Lung microvascular endothelial cell (primary cell): ENCODE measurements at regions not wholly inside any gene's neighbourhood (a gene's known extent, or its start where the extent isn't known, plus 50 kb on each side); places are given as distances from the start of the nearest gene placed in this dataset.

Experiments used
- DNase-seq, 2 donors: peaks; one replicate each; pipeline versions ENCODE4 v3.0.0 to v3.0.0-alpha.2; 2010; ENCODE audit warnings: low read depth in 2 of 2

DNA sequence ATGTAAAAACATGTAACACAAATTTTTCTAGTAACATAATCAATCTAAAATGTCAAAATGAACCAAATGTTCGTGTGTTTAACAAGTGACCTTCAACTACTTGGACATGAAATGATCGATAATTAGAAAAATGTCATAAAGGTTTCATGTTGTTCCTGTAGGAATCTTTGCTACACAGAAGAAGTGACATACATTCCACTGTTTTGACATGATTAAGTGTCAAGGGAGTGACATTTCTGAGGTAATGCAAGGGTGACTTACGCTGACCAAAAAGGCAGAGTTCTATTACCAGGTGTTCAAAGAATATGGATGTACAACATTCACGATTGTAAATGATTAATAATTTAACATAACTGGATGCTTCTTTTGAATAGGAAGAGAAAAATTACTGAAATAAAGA lies 131.1 kb upstream of the ROBO1 start:
- no peak for DNase-seq

DNA sequence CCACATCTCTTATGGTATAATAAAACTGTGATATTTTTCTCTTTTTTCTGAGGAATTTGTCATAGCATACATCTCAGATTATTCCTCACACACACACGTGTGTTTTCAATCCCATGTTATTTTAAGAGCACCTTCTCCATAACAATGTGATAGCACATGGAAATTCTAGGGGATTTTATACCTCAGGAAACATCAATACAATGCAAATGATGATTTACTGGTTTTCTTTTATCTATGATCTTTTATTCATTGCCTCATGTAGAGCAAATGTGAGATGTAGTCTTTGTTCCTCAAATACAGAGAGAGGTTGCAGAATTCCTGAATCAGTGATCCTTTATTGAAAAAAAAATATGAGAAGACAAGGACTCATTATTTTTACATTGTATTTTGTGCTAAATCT lies 128.3 kb upstream of the ROBO1 start:
- DNase-seq = peak in 1 of 2 donors; percentile 53

- DNase-seq = no peak
Measured at GRCh38 chr3:79887213-79887612, 119.4 kb upstream of the ROBO1 start.

GRCh38 chr3:79886204-79886603 lies 118.4 kb upstream of the ROBO1 start:
- no peak for DNase-seq

- DNase-seq = peak in 1 of 2 donors; percentile 13
Measured at GRCh38 chr3:79885407-79885806, 117.6 kb upstream of the ROBO1 start.

- peak in 1 of 2 donors; percentile 44 for DNase-seq
Measured at GRCh38 chr3:79884354-79884753, 116.6 kb upstream of the ROBO1 start.

DNA sequence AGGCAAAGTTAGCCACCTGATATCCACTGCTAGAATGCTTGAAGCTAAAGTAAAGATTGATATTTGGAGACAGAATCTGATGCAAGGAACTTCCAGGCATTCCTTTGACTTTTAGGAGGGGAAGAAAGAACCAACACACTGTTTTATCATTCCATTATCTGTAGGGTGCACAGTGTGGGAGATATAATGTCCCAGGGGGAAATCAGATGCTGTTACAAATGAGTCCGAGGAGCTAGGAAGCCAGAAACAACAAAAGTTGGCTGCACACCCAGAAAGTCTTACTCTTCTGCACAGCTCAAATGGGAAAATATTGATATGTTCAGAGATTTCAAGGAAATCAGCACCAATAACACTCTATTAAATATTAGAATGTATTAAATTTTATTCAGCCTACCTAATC lies 113.6 kb upstream of the ROBO1 start:
- DNase-seq = no peak

- peak in 1 of 2 donors; percentile 28 for DNase-seq
Measured at GRCh38 chr3:79878708-79879107, 110.9 kb upstream of the ROBO1 start.

- DNase-seq = no peak
Measured at GRCh38 chr3:79874646-79875045, 106.8 kb upstream of the ROBO1 start.

GRCh38 chr3:79872483-79872882 lies 104.7 kb upstream of the ROBO1 start:
- peak in 1 of 2 donors; percentile 95 for DNase-seq

GRCh38 chr3:79871656-79872055 lies 103.9 kb upstream of the ROBO1 start:
- peak in 1 of 2 donors; percentile 78 for DNase-seq

DNA sequence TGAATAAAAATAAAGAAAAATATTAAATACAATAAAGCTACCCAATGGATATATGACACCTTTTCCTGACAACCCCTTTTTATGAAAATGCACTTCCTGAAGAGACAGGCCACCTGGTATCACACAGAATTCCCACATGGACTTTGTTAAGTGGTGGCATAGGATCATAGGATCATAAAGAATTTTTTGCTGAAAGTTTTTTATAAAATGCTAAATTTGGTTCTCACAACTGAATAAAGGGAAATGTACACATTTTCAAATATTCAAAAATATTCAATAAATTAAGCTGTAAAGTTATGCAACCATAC lies 102.5 kb upstream of the ROBO1 start:
- peak in 1 of 2 donors; percentile 79 for DNase-seq

- no peak for DNase-seq
Measured at GRCh38 chr3:79869461-79870312, 101.9 kb upstream of the ROBO1 start.

- no peak for DNase-seq
Measured at GRCh38 chr3:79866162-79866561, 98.4 kb upstream of the ROBO1 start.

DNA sequence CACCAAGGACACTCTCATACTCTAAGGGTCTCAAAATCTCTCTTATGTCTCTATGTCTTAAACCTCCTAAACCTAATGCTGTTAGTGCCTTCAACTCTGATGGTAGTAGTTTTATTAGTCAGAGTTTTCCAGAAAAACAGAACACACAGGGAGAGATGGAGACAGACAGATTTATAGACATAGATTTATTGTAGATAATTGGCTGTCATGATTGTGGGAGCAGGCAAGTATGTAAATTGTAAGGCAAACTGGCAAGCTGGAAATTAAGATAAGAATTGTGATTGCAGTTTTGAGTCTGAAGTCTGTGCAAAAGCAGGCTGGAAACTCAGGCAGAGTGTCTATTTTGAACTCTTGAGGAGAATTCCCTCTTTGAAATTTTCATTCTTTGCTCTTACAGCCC lies 96.3 kb upstream of the ROBO1 start:
- no peak for DNase-seq

- DNase-seq = no peak
Measured at GRCh38 chr3:79848876-79849275, 81.1 kb upstream of the ROBO1 start.

DNA sequence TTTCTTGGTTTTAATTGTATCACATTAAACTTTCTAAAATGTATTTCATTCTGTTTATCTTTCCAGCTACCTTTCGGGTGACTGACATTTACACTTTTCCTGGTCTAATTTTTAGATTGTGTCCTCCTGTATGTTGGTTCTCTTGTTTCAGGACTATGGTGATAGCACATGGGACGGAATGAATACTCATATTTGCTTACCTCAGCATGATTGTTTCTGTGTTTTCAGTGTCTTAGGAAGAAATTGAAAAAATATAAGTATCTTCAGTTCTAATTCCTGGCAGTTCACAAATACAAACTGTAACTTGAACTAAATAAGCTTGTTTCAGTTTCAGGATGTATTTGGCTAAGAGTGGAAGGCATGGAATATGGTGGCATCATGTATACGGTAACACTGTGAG lies 80.1 kb upstream of the ROBO1 start:
- no peak for DNase-seq

- DNase-seq = no peak
Measured at GRCh38 chr3:79846148-79846933, 78.5 kb upstream of the ROBO1 start.

GRCh38 chr3:79845546-79845945 lies 77.7 kb upstream of the ROBO1 start:
- DNase-seq = no peak

- peak in 1 of 2 donors; percentile 81 for DNase-seq
Measured at GRCh38 chr3:79844176-79844575, 76.4 kb upstream of the ROBO1 start.

GRCh38 chr3:79843180-79843579 lies 75.4 kb upstream of the ROBO1 start:
- peak in 1 of 2 donors; percentile 91 for DNase-seq

DNA sequence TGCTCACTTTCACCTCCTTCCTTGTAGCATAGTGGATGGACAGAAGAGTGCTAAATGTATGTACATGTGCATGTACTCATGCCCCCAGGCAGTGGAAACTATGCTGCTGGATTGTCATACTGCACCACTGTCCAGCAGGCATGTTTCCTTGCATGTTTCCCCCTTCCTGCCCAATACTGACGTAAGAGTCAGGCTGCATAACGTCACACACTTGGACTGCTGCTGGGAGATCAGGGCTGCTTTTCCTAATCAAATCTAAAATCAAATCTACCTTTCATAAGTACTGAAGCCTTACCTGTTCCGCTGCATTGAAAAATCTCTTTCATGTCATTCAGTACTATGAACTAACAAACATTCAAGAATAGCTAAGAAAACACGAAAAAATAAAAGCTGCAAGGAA lies 67.9 kb upstream of the ROBO1 start:
- DNase-seq = peak in 1 of 2 donors; percentile 17

DNA sequence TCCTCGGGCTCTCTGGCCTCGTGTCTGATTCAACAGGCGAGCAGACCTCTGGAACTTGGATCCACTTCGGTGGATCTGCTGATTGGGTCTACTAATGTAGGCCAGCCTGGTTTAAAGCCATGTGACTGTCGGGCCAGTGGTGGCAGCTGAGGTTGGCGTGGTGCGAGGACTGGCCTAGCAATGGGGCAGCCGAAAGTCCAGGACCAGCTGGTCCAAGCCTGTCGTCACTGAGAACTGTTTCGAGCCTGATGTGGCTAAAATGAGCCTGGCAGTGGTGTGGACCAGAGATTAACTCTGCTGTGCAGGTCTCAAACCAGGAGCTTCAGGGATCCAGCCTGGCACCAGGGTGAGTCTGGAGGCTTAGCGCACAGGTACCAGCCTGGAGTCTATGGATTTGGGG lies 56.4 kb upstream of the ROBO1 start:
- DNase-seq = no peak
